K562 (cell line): ENCODE measurements at regions not wholly inside any gene's neighbourhood (a gene's known extent, or its start where the extent isn't known, plus 50 kb on each side); places are given as distances from the start of the nearest gene placed in this dataset.

ENCODE experiments used
- ATAC-seq: fragments of 200-7000 bp; cut with Tn5 transposase; 3 replicates; pipeline ENCODE4 v1.9.1; 2020; ENCODE audit warnings: moderate library complexity
- BruUV-seq: library from RNA; stranded (reverse); fragments of 400-500 nt; replicated peaks from 2 replicates; lab custom pipeline; 2021; lab: Mats Ljungman, UMichigan
- CTCF ChIA-PET: fragments of 300-600 bp; formaldehyde crosslinking; extraction: SDS; loops from one replicate; lab custom pipeline; 2021; ENCODE audit warnings: low intra/inter-chr PET ratio; lab: Yijun Ruan, JAX
- POLR2A ChIA-PET: fragments of 300-600, 350-650 bp; sonication (Branson Sonifier 250); formaldehyde crosslinking; extraction: SDS; loops from one replicate; lab custom pipeline; 2021; ENCODE audit warnings: antibody characterized with exemption, inconsistent platforms; lab: Yijun Ruan, JAX
- DNase-seq, 4 experiments: peaks; one replicate each; pipeline versions ENCODE4 v3.0.0 to v3.0.0-alpha.2; 2011 to 2018; ENCODE audit warnings: low spot score in 3 of 4, mixed read lengths in 3 of 4; ENCODE audit errors: extremely low read depth in 1 of 4
- FAIRE-seq: peaks from 2 replicates; lab custom pipeline; 2011; peaks lifted over from hg19 to GRCh38; lab: Jason Lieb, UNC
- H2AFZ ChIP-seq: 2 replicates; pipeline ENCODE4 v1.6.0; 2011; ENCODE audit warnings: low read depth, low read length, control low read depth, inconsistent platforms
- H3K27ac ChIP-seq: fragments of 200-600 bp; 3 replicates; pipeline ENCODE4 v1.8.0; 2011; ENCODE audit warnings: low read depth, mild to moderate bottlenecking, control low read depth, inconsistent platforms, low read length, moderate library complexity, mixed read lengths; ENCODE audit errors: extremely low read depth
- H3K27me3 ChIP-seq, 2 experiments: fragments of 300-600 bp in 1 of 2; 2 replicates in 1 of 2; 3 replicates in 1 of 2; pipeline versions ENCODE4 v1.6.0 to v1.8.0; 2011; ENCODE audit warnings: inconsistent platforms in 2 of 2, low read length in 2 of 2, mild to moderate bottlenecking in 1 of 2, mixed read lengths in 1 of 2, moderate library complexity in 1 of 2; ENCODE audit not compliant: control insufficient read depth in 2 of 2, insufficient read depth in 2 of 2
- H3K36me3 ChIP-seq: fragments of 300-600 bp; 3 replicates; pipeline ENCODE4 v1.8.0; 2011; ENCODE audit warnings: mild to moderate bottlenecking, low read length, inconsistent platforms; ENCODE audit not compliant: control insufficient read depth, insufficient read depth
- H3K4me1 ChIP-seq, 2 experiments: fragments of 200-600 bp in 1 of 2; replicated peaks in 1 of 2; 2 replicates in 1 of 2; 3 replicates in 1 of 2; pipeline versions ENCODE4 v1.5.1 to v1.8.0; 2011; ENCODE audit warnings: inconsistent platforms in 2 of 2, low read length in 2 of 2, mild to moderate bottlenecking in 1 of 2, mixed read lengths in 1 of 2, moderate library complexity in 1 of 2; ENCODE audit not compliant: control insufficient read depth in 2 of 2, insufficient read depth in 2 of 2
- H3K4me2 ChIP-seq: 2 replicates; pipeline ENCODE4 v1.6.1; 2011; ENCODE audit warnings: low read length, control low read depth, inconsistent platforms, mixed read lengths; ENCODE audit not compliant: insufficient read depth
- H3K4me3 ChIP-seq: fragments of 200-600 bp; sonication (generic), shearing (Covaris generic); 2 replicates; pipeline ENCODE4 v1.5.1; 2016; ENCODE audit warnings: control low read depth, inconsistent platforms
- H3K79me2 ChIP-seq: fragments of 200-600 bp; 3 replicates; pipeline ENCODE4 v1.8.0; 2011; ENCODE audit warnings: low read length, inconsistent platforms; ENCODE audit not compliant: control insufficient read depth, insufficient read depth
- H3K9ac ChIP-seq, 2 experiments: 2 replicates each; pipeline versions ENCODE4 v1.6.0 to v1.6.1; 2011; ENCODE audit warnings: low read depth in 2 of 2, low read length in 2 of 2, control low read depth in 1 of 2, inconsistent platforms in 1 of 2, mild to moderate bottlenecking in 1 of 2, mixed read lengths in 1 of 2; ENCODE audit not compliant: insufficient read depth in 1 of 2
- H3K9me1 ChIP-seq: one replicate; pipeline ENCODE4 v1.6.0; 2011; ENCODE audit warnings: inconsistent platforms, mild to moderate bottlenecking, low read length, moderate library complexity; ENCODE audit not compliant: control insufficient read depth, insufficient read depth
- H3K9me3 ChIP-seq: replicated peaks from 2 replicates; pipeline ENCODE4 v1.5.1; 2011; ENCODE audit warnings: low read depth, low read length, inconsistent platforms; ENCODE audit not compliant: control insufficient read depth, insufficient read depth
- H4K20me1 ChIP-seq: replicated peaks from 2 replicates; pipeline ENCODE4 v1.6.1; 2011; ENCODE audit warnings: low read length, inconsistent platforms, mixed read lengths; ENCODE audit not compliant: control insufficient read depth, insufficient read depth
- KLF16 ChIP-seq: IDR thresholded peaks from 2 replicates; pipeline ENCODE4 v1.6.1; 2016; ENCODE audit warnings: antibody characterized with exemption
- MCM5 ChIP-seq: fragments of 450-650 bp; IDR thresholded peaks from 2 replicates; pipeline ENCODE4 v1.6.1; 2016; ENCODE audit warnings: low read depth
- POLR2G ChIP-seq: fragments of 200-400 bp; formaldehyde crosslinking; IDR thresholded peaks from 2 replicates; pipeline ENCODE4 v1.6.1; 2017; ENCODE audit warnings: low read depth, mild to moderate bottlenecking, antibody characterized with exemption, low read length, moderate library complexity
- TCF7L2 ChIP-seq: fragments of 150-350 bp; IDR thresholded peaks from 2 replicates; pipeline ENCODE4 v1.6.1; 2016; ENCODE audit warnings: low read depth, mild to moderate bottlenecking, low read length, moderate library complexity
- YY1 ChIP-seq, 3 experiments: IDR thresholded peaks; 2 replicates each; pipeline ENCODE4 v1.6.1; 2011; ENCODE audit warnings: low read length in 2 of 3, mild to moderate bottlenecking in 2 of 3, moderate library complexity in 2 of 3, borderline replicate concordance in 1 of 3, control low read depth in 1 of 3, low read depth in 1 of 3; ENCODE audit not compliant: insufficient read depth in 3 of 3, insufficient replicate concordance in 2 of 3, control insufficient read depth in 1 of 3, insufficient read length in 1 of 3; ENCODE audit errors: extremely low read depth in 1 of 3
- ZNF282 ChIP-seq: sonication (generic); formaldehyde crosslinking; IDR thresholded peaks from 2 replicates; pipeline ENCODE4 v1.8.1; 2023; ENCODE audit warnings: missing genetic modification reagents
- ZNF696 ChIP-seq: fragments of 250-450 bp; sonication (Bioruptor Pico); conservative IDR thresholded peaks from 2 replicates; pipeline ENCODE4 v1.4.0; 2020; ENCODE audit warnings: mild to moderate bottlenecking, moderate library complexity
- ZNF785 ChIP-seq: fragments of 250-450 bp; sonication (Bioruptor Pico); IDR thresholded peaks from 2 replicates; pipeline ENCODE4 v1.4.0; 2020; ENCODE audit warnings: mild to moderate bottlenecking
- WGBS: fragments of 100-300 bp; shearing (Covaris generic); methylation state at CpG from one replicate; pipeline ENCODE4 v1.1.6; 2016; ENCODE audit warnings: low coverage, mixed read lengths; ENCODE audit not compliant: insufficient coverage; ENCODE audit errors: missing lambda C conversion rate; 5-methylcytosine and 5-hydroxymethylcytosine counted together
- in situ Hi-C: fragments of 300-500 bp; cut with MboI; formaldehyde crosslinking; loops from 4 replicates; pipeline ENCODE4 v1.15.0; 2018; ENCODE audit warnings: inconsistent platforms, mixed read lengths
- intact Hi-C: fragments of 100-400 bp; cut with micrococcal nuclease; formaldehyde crosslinking; loops from 2 replicates; pipeline ENCODE4 v1.14.2; 2022
- TF ChIP-seq, protein P1 (sequence below): fragments of 450-650 bp; formaldehyde crosslinking; IDR thresholded peaks from 2 replicates; pipeline ENCODE4 v1.4.0; 2020; ENCODE audit warnings: mild to moderate bottlenecking, moderate library complexity

GRCh38 chr2:191611614-191612013 is 66.3 kb upstream of the NABP1 start:
- TF ChIP-seq ZNF785 (no peak), YY1 (IDR thresholded peaks at IDR 0.05; ENCODE audit: borderline replicate concordance in 1 of 3, control insufficient read depth in 1 of 3, extremely low read depth in 1 of 3, insufficient read depth in 3 of 3, insufficient read length in 1 of 3, insufficient replicate concordance in 2 of 3, low read depth in 1 of 3, low read length in 2 of 3) (no peak), ZNF696 (CRISPR knock-in tag) (no peak), TCF7L2 (no peak), KLF16 (no peak), MCM5 (no peak), POLR2G (no peak), ZNF282 (no peak)
- TF ChIP-seq, protein P1, sequence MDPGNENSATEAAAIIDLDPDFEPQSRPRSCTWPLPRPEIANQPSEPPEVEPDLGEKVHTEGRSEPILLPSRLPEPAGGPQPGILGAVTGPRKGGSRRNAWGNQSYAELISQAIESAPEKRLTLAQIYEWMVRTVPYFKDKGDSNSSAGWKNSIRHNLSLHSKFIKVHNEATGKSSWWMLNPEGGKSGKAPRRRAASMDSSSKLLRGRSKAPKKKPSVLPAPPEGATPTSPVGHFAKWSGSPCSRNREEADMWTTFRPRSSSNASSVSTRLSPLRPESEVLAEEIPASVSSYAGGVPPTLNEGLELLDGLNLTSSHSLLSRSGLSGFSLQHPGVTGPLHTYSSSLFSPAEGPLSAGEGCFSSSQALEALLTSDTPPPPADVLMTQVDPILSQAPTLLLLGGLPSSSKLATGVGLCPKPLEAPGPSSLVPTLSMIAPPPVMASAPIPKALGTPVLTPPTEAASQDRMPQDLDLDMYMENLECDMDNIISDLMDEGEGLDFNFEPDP = no peak
- TF ChIP-seq, all 486 proteins: peak for 0
- in situ Hi-C loops = no loop called here
- no TSS peak for BruUV-seq
- H2AFZ ChIP-seq = no peak overlapping the region
- H3K36me3 ChIP-seq = no peaks in the 10 kb centered on the region
- no peak overlapping the region for H3K9ac ChIP-seq
- H3K4me1 ChIP-seq = no peaks in the 10 kb centered on the region
- H3K4me3 ChIP-seq = no peak overlapping the region
- CTCF ChIA-PET = no interaction called here
- FAIRE-seq = no peak
- H3K9me1 ChIP-seq = no peaks in the 10 kb centered on the region
- H3K27me3 ChIP-seq = no peaks in the 10 kb centered on the region
- ATAC-seq = no peak
- H3K9me3 ChIP-seq = no peaks in the 10 kb centered on the region
- POLR2A ChIA-PET = interaction anchor here (0.6 to 1.4 kb wide), 2 partner anchors 27 to 66 kb away, joined by 3 read pairs; no protein-coding TSS in a partner anchor
- 50% methylated on average over 3 of the region's 3 CpGs for WGBS
- no peak overlapping the region for H3K4me2 ChIP-seq
- intact Hi-C loops = no loop called here
- no peaks in the 10 kb centered on the region for H3K79me2 ChIP-seq
- no peaks in the 10 kb centered on the region for H4K20me1 ChIP-seq
- DNase-seq = no peak
- no peak overlapping the region for H3K27ac ChIP-seq
